Panc1 (cell line): ENCODE measurements at regions not wholly inside any gene's neighbourhood (a gene's known extent, or its start where the extent isn't known, plus 50 kb on each side); places are given as distances from the start of the nearest gene placed in this dataset.

Source experiments
- ATAC-seq: fragments of 200-7000 bp; cut with Tn5 transposase; 2 replicates; pipeline ENCODE4 v1.9.1; 2020; ENCODE audit warnings: mild to moderate bottlenecking, moderate library complexity
- BruUV-seq: library from RNA; stranded (reverse); fragments of 400-500 nt; replicated peaks from 2 replicates; lab custom pipeline; 2021; lab: Mats Ljungman, UMichigan
- CTCF ChIA-PET: fragments of 300-600 bp; sonication (Branson Sonifier 250); formaldehyde crosslinking; loops from one replicate; lab custom pipeline; 2022; ENCODE audit warnings: antibody characterized with exemption; lab: Charles Lee
- POLR2A ChIA-PET: fragments of 300-600 bp; sonication (Branson Sonifier 250); formaldehyde crosslinking; loops from one replicate; lab custom pipeline; 2022; ENCODE audit warnings: antibody characterized with exemption; lab: Charles Lee
- DNase-seq: peaks from one replicate; pipeline ENCODE4 v3.0.0-alpha.2; 2010; ENCODE audit warnings: low read depth, low spot score
- H3K27ac ChIP-seq: 2 replicates; pipeline ENCODE4 v1.5.1; 2011; ENCODE audit warnings: mild to moderate bottlenecking, low read length, inconsistent platforms
- H3K27me3 ChIP-seq: fragments of 200-500 bp; sonication (Bioruptor generic); 2 replicates; pipeline ENCODE4 v1.6.0; 2014; ENCODE audit warnings: low read length, inconsistent platforms; ENCODE audit not compliant: control insufficient read depth, insufficient read depth
- H3K36me3 ChIP-seq: fragments of 200-500 bp; sonication (Bioruptor generic); 2 replicates; pipeline ENCODE4 v1.5.1; 2014; ENCODE audit warnings: inconsistent platforms, mild to moderate bottlenecking, low read length, moderate library complexity; ENCODE audit not compliant: control insufficient read depth, insufficient read depth
- H3K4me1 ChIP-seq: 2 replicates; pipeline ENCODE4 v1.5.1; 2011; ENCODE audit warnings: inconsistent platforms, mild to moderate bottlenecking, low read length, moderate library complexity; ENCODE audit not compliant: control insufficient read depth, insufficient read depth
- H3K4me3 ChIP-seq, 2 experiments: 2 replicates each; pipeline ENCODE4 v1.5.1; 2011 to 2012; ENCODE audit warnings: low read depth in 2 of 2, low read length in 2 of 2, mild to moderate bottlenecking in 2 of 2, inconsistent platforms in 1 of 2, moderate library complexity in 1 of 2
- H3K9me3 ChIP-seq: fragments of 200-500 bp; sonication (Bioruptor generic); 2 replicates; pipeline ENCODE4 v1.5.1; 2014; ENCODE audit warnings: low read depth, mild to moderate bottlenecking, inconsistent platforms, low read length, moderate library complexity; ENCODE audit not compliant: control insufficient read depth, insufficient read depth
- CTCF ChIP-seq: fragments of 450-650 bp; IDR thresholded peaks from 2 replicates; pipeline ENCODE4 v1.5.1; 2017; ENCODE audit warnings: mild to moderate bottlenecking
- POLR2AphosphoS5 ChIP-seq: IDR thresholded peaks from 2 replicates; pipeline ENCODE4 v1.6.1; 2012; ENCODE audit warnings: mild to moderate bottlenecking, low read depth, low read length, moderate library complexity
- SIN3A ChIP-seq: IDR thresholded peaks from 2 replicates; pipeline ENCODE4 v1.6.1; 2012; ENCODE audit warnings: low read depth, mild to moderate bottlenecking, low read length, moderate library complexity, borderline replicate concordance; ENCODE audit not compliant: insufficient read depth
- TCF7L2 ChIP-seq: IDR thresholded peaks from 2 replicates; pipeline ENCODE4 v1.6.1; 2011; ENCODE audit warnings: mild to moderate bottlenecking, low read depth, low read length, inconsistent platforms
- in situ Hi-C: cut with HindIII; loops from 2 replicates; pipeline ENCODE4 v1.10.0; 2016; ENCODE audit warnings: low sequenced_read_pairs, low pct_unique_long_range_greater_than_20kb
- intact Hi-C: fragments of 100-400 bp; cut with micrococcal nuclease; formaldehyde crosslinking; loops from one replicate; pipeline ENCODE4 v1.10.0; 2022; ENCODE audit not compliant: unreplicated experiment
- TF ChIP-seq, protein P1 (sequence below), 2 experiments: IDR thresholded peaks; 2 replicates each; pipeline ENCODE4 v1.6.1; 2011 to 2012; ENCODE audit warnings: low read depth in 2 of 2, control low read depth in 1 of 2, low read length in 1 of 2, mild to moderate bottlenecking in 1 of 2, moderate library complexity in 1 of 2; ENCODE audit not compliant: insufficient read depth in 1 of 2

DNA sequence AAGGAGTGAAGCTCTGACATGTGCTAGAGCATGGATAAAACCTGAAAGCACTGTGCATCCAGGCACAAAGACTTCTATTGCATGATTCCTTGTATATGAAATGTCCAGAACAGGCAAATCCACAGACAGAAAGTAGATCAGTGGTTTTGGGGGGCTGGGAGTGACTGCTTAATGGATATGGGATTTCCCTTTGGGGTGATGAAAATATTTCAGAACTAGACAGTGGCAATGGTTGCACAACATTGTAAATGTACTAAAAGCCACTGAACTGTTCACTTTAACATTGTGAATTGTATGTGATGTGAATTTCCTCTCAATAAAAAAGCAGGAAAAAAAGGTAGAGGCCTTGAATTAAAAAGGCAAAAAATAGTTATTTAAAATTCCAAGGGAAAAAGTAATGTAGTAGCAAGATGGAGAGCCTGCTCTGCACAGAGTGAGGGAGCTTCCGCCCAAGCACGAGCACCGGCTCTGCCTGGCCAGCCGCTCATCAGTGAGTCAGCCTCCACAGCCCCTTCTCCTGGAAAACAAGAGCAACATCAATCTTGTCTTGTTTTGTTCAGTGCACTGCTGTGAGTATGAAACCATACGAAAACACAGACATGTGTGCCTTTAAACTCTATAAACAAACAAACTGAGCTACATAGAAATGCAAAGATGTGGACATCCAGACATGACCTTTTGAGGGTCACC is 74.6 kb upstream of the THBS2 start:
- Histone ChIP-seq H3K36me3 (no peaks in the 10 kb centered on the region), H3K9me3 (no peaks in the 10 kb centered on the region), H3K4me1 (no peaks in the 10 kb centered on the region), H3K4me3 (no peak overlapping the region), H3K27me3 (peaks cover 3% of the 10 kb centered on the region), H3K27ac (no peak overlapping the region)
- ATAC-seq (no peak), DNase-seq (no peak)
- ChIA-PET POLR2A (interaction anchor here (1.1 kb wide), 1 partner anchor 195 kb away, joined by 5 read pairs; no protein-coding TSS in a partner anchor), CTCF (no interaction called here)
- TF ChIP-seq POLR2AphosphoS5 (no peak), CTCF (no peak), SIN3A (no peak), TCF7L2 (no peak)
- TF ChIP-seq, protein P1, sequence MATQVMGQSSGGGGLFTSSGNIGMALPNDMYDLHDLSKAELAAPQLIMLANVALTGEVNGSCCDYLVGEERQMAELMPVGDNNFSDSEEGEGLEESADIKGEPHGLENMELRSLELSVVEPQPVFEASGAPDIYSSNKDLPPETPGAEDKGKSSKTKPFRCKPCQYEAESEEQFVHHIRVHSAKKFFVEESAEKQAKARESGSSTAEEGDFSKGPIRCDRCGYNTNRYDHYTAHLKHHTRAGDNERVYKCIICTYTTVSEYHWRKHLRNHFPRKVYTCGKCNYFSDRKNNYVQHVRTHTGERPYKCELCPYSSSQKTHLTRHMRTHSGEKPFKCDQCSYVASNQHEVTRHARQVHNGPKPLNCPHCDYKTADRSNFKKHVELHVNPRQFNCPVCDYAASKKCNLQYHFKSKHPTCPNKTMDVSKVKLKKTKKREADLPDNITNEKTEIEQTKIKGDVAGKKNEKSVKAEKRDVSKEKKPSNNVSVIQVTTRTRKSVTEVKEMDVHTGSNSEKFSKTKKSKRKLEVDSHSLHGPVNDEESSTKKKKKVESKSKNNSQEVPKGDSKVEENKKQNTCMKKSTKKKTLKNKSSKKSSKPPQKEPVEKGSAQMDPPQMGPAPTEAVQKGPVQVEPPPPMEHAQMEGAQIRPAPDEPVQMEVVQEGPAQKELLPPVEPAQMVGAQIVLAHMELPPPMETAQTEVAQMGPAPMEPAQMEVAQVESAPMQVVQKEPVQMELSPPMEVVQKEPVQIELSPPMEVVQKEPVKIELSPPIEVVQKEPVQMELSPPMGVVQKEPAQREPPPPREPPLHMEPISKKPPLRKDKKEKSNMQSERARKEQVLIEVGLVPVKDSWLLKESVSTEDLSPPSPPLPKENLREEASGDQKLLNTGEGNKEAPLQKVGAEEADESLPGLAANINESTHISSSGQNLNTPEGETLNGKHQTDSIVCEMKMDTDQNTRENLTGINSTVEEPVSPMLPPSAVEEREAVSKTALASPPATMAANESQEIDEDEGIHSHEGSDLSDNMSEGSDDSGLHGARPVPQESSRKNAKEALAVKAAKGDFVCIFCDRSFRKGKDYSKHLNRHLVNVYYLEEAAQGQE (IDR thresholded peaks at IDR 0.05; ENCODE audit: insufficient read depth in 1 of 2, low read depth in 2 of 2, low read length in 1 of 2): no peak
- intact Hi-C loops (loop anchor here (10.0 kb wide), 1 partner anchor 373 kb away; no protein-coding TSS in a partner anchor), in situ Hi-C loops (no loop called here)
- no TSS peak for BruUV-seq

DNA sequence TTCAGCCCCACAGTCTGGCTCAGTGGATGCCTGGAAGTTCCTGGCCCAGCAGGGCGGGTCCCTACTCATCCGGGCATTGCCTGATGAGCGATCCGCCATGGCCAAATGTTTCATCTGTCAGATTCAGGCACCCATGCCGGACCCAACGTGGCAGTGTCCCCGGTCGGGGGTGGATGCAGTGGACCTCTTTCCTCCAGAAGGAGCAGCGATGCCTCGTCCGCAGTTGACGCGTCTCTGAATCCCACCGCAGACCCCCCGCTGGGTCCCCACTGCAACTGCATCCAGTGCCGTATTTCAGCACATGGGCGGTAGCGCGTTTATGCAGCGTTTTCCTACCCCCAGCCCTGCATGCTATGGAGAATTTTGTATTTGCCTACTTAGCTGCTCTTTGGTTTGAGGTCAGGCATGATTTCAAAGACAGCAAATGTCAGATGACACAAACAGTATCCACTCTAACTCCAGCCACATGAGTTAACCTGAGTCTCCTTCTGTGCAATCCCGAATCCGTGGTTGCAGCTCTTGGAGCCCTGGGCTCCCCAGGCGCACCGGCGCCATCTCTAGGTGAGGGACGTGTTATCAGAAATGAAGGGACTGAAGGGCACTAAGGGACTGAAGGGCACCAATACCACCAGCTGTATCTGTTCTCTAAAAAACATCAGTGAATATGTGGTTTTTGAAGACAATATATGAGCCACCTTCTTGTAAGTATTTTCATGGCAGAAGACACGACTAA is 72.6 kb upstream of the THBS2 start:
- peaks cover 3% of the 10 kb centered on the region; the same call in 1 of the 2 replicates for H3K27me3 ChIP-seq
- intact Hi-C loops: loop anchor here (10.0 kb wide), 1 partner anchor 371 kb away; no protein-coding TSS in a partner anchor
- H3K27ac ChIP-seq: no peak overlapping the region
- TF ChIP-seq POLR2AphosphoS5 (no peak), CTCF (peak; percentile 71)
- ChIA-PET CTCF (interaction anchor here (0.7 kb wide), 1 partner anchor 464 kb away, joined by 3 read pairs; no protein-coding TSS in a partner anchor), POLR2A (no interaction called here)
- no peaks in the 10 kb centered on the region for H3K9me3 ChIP-seq
- peak; percentile 74 for ATAC-seq
- no TSS peak for BruUV-seq
- in situ Hi-C loops: no loop called here
- H3K36me3 ChIP-seq: no peaks in the 10 kb centered on the region
- peak; percentile 7 for DNase-seq
- no peaks in the 10 kb centered on the region for H3K4me1 ChIP-seq
- H3K4me3 ChIP-seq: no peak overlapping the region
